GF-D8 (cell line): ENCODE measurements at regions not wholly inside any gene's neighbourhood (a gene's known extent, or its start where the extent isn't known, plus 50 kb on each side); places are given as distances from the start of the nearest gene placed in this dataset.
"Not testable (repeated sequence)": the region's sequence is repeated elsewhere in the genome, so short reads cannot be mapped to it uniquely, and the experiment has no call there.

ENCODE experiments used
- DNase-seq: peaks from one replicate; lab custom pipeline; 2025; lab: John Stamatoyannopoulos, UW

DNA sequence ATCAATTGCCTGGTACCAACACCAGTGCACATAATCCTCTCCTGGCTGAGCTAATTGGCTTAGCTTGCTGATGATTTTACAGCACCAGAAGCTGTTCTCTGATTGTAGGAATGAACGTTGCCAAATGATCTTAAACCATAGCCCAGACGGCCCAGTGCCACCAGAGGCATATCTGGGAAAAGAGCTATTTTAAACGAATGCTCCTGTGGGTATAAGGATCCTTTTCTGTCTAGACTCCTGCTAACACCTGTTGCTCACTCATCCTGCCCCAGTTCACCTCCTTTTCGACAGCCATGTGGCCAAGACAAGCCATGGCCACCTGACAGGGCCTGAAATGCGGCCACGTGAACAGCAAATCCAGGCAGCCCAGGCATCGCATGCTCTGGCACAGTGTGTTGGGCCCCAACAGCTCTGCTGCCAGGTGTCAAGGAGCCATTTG lies 289.9 kb upstream of the SLC30A5 start:
- DNase-seq, result no peak

GRCh38 chr5:68804343-68804742 lies 289.5 kb upstream of the SLC30A5 start:
- no peak for DNase-seq

DNA sequence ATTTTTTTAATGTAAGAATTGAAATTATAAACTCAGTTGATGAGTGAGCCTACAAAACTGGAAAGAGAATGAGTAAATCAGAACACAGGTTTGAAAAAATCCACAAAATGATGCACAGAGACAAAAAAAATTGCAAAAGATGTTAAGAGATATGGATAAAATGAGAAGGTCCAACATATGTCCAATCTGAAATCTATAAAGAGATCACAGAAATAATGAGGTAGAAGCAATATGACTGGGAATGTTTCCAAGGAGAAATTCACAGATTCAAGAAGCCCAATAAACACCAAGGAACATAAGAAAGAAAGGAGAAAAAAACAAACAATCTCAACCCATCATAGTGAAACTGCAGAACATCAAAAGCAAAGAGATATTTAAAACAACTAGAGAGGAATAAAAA lies 288.4 kb upstream of the SLC30A5 start:
- DNase-seq, result no peak

- no peak for DNase-seq
These were observed 276.2 kb upstream of the SLC30A5 start for GRCh38 chr5:68817632-68818031.

DNA sequence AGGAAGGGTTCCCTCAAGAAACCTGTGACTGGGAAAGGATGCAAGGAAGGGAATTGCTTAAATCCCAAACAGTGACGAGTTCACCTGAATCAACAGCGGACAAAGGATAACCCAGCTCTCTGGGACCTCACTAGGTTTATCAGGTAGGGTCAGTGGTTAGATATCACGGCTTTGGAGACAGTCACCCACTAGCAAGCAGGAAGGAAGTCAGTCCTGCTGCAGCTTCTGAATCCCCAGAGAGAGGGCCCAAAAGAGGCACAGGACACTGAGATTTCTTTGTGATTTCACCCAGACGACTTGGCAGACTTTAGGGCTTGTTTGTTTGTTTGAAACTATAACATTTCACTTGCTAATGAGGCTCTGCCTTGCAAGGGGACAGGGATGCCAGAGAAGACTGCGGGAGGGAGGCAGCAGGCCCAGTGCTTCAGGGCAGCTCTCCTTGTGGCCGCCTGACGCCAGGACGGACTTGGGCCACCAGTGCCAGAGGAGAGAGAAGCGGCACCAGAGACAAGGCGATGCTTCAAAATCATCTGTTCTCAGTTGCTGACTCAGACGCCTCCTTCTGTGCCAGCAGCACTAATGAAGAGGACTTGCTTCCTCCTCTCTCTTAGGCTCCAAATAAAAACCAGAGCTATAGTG lies 275.6 kb upstream of the SLC30A5 start:
- no peak for DNase-seq

- DNase-seq, result no peak
These were observed 274.9 kb upstream of the SLC30A5 start for GRCh38 chr5:68818870-68819269.

DNA sequence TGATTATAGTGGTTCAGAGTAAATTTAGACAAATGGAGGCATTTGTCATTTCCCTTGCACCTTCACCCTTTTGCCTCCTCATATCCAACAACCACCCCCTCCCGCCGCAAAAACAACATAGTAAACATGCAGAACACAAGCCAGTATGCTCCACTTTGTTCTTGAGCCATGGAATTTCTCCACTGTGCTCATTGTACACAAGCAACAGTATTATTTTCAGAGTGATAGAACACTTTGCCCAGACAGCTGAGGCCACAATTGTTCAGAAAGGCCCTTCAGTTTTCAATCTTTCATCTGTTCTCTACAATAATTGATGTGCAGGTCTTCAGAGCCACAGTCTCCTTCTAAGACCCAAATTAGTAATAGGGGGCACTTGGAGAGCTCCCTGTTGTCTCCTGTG lies 272.8 kb upstream of the SLC30A5 start:
- no peak for DNase-seq

- no peak for DNase-seq
These were observed 271.0 kb upstream of the SLC30A5 start for GRCh38 chr5:68822796-68823195.

DNA sequence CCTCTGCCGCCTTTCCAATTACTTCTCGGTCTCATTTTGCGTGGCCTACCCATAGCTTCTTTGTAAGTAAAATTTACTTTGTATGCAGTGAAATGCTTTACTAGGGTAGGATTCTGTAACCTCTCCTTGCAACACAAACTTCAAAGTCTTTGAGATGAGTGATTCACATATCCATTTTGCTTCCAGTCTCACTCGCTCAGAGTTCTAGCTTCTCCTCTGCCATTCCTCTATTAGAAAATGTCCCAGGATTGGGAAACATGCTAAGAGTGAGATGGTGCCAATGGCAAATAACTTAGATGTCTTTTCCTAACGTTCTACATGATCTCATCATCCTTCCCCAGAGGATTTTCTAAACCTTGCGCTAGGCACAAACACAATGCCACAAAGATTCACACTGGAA lies 270.5 kb upstream of the SLC30A5 start:
- no peak for DNase-seq

DNA sequence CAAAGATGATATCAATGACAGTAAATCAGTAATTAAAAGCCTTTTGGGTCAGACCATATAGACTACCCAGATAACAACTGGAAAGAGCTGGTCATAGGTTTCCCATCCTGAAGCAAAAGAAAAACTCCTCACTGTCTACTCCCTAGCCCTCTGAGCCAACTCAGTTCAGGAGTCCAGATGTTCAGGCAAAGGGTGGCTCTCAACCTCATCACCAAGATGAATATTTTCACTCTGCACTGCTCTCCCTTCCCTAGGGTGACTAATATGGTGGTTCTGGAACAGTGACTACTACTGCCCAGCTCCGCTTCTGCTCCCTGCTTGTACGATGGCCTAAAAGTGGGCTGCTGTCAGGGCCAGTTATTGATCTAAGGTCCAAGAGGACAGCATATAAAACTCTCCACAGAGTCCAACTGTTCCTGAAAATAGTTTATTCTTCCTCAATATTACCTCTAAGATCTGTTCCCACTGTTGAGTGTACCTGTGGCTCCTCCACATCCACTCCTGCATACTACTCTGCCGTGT lies 263.4 kb upstream of the SLC30A5 start:
- no peak for DNase-seq

DNA sequence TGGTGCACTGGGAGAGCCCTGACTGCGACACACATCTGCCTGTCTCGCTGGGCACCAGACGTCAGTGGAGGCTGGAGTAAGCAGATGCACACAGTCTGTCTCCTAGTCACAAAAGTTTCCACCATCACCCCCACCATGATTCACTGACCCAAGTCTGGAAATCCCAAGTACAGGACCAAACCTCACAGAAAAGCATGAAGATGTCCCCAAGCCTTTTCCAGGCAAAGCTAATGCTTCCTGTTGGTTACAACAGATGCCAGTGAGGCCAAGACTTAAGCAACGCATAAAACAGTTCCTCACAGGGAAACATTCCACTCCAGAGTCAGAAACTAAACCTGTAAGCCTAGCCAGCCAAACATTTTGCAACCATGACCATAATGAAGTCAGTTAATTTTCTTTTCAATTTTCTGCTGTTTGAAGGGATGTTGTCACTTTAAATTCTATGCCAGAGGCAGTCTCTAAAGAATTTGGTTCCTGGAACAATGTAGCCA lies 259.3 kb upstream of the SLC30A5 start:
- no peak for DNase-seq

DNA sequence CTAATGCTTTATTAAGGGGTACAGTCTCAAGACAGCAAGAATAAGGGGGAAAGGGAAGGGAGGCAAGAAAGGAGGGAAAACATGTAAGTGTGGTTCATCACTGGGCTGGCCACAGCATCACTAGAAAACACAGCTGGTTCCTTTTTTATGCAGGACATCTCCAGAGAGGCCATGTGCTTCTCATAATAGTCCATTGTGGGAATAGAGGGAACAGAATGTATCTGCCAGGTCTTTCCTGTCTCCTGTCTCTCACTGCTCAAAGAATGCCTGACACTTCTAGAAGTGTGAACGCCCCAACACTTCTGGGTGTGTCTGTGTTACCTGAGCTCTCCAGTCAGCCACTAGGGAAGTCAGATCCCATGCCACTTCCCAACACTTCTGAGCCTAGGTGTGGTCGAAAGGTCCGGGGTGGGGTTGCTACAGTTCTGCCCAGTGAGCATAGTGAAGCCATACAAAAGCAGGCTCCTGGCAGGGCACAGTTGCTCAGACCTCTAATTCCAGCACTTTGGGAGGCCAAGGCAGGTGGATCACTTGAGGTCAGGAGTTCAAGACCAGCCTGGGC lies 255.6 kb upstream of the SLC30A5 start:
- no peak for DNase-seq

DNA sequence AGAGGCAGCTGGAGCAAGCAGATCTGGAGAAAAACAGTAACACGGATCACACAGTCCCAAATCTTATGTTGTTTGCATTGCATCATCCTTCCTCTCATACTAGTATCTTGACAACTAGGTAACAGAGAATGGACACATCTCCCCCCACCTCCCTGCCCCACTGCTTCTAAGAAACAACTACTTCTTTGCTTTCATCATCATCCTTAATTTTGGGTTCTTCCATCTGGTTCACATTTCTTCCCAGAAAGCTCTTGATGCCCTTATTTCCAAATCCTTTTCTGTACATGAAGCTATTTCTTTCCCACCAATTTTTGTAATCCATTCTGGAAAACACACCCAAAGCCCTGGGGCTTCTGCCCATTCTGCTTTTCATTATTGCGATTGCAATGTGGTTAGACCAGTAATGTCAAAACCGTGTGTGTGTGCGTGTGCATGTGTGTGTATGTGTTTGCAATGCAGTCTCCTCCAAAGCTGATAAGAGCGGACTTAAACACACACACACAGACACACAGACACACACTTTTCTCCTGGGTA lies 254.7 kb upstream of the SLC30A5 start:
- no peak for DNase-seq

DNA sequence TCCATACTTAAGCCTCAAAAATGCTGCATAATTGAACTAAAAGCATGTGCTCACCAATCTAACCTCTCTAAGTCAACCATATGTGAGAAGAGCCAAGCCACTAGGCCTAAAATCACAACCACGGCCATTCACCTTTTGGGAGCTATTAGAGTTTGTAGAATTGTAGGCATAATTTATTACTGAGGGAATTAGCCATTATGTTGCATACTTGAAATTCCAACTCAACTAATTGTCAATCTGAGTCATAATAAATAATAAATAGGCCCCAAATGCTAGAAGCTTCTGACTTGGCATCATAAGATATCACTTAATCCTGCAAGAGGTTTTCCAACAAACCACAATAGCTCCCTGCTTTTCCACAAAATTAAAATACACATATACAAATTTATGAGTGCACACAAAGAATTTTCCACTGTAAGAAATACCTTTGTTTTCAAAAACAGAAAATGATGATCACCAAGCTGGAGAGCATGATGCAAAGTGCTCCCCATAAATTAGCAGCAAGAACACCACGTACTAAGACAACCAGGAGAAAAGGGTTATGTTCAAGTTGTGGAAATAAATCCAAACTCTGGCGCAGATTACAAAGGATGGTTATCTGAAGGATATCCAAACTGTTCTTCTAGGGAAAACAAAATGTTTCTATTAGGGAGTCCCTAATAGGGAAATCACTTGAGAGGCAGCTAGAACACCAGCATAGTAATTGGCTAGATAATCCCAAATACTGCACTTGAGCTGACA lies 250.0 kb upstream of the SLC30A5 start:
- DNase-seq, result no peak

DNA sequence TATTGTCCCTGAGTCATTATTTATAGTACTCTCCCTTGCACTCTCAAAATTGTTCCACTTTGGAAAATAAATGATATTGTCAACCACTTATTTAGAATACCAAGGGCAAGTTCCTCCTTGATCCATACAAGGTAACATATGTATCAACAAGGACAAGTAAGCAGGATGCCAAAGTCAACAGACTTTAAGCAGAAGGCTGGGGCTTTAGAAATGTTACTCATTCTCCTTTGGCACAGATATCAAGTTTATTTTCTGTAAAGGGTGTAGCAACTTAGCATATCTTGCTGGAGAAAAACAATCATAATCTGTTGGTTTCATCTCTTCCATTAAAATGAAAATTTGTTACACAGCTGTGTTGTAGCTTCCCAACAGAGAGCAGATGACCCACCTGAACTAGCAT lies 248.7 kb upstream of the SLC30A5 start:
- no peak for DNase-seq

- no peak for DNase-seq
These were observed 247.0 kb upstream of the SLC30A5 start for GRCh38 chr5:68846828-68847227.

DNA sequence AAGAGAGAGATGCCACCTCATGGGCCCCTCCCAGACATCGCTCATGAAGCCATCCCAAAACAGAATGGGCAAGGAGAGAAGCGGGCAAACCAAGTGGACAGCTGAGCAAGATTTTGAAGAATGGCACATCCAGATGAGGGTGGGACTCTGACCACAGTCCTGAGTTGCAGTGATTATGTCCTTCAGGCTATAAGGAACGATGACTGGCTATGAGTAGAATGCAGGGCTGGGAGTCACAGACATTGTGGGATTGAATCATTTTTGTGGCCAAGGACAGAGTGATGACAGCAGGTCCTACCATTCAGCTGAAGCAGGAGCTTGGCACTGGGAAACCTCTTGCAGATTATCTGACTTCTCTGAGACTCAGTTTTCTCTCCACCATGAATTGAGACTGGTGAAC lies 245.7 kb upstream of the SLC30A5 start:
- no peak for DNase-seq

- DNase-seq, result no peak
These were observed 244.7 kb upstream of the SLC30A5 start for GRCh38 chr5:68849103-68849502.

DNA sequence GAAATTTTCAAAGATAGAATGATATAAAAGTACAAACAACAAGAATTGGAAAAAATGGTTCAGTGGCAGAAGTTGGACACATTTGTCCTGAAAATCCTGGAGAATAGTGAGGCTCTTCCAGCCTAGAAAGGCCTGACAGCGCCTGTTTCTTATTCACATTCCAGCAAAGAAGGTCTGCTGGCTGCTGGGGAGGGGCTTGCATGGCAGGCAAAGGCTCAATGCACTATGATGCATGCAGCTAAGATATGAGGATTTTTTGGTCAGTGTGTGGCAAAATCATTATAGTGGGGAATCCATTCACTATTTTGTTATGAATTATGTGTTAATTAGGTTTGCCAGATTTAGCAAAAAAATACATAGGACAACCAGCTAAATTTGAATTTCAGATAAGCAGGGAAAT lies 243.9 kb upstream of the SLC30A5 start:
- DNase-seq, result no peak

GRCh38 chr5:68861099-68861498 lies 232.7 kb upstream of the SLC30A5 start:
- no peak for DNase-seq

GRCh38 chr5:68862560-68862959 lies 231.3 kb upstream of the SLC30A5 start:
- DNase-seq, result no peak

DNA sequence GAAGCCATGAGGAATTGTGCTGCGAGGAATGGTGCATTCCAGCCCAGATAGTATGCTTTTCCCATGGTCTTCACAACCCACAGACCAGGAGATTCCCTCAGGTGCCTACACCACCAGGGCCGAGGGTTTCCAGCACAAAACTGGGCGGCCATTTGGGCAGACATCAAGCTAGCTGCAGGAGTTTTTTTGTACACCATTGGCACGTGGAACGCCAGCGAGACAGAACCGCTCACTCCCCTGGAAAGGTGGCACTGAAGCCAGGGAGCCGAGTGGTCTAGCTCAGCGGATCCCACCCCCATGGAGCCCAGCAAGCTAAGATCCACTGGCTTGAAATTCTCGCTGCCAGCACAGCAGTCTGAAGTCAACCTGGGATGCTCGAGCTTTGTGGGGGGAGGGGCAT lies 228.6 kb upstream of the SLC30A5 start:
- DNase-seq, result not testable (repeated sequence)
